Osteocyte (in vitro differentiated cells): ENCODE measurements at regions not wholly inside any gene's neighbourhood (a gene's known extent, or its start where the extent isn't known, plus 50 kb on each side); places are given as distances from the start of the nearest gene placed in this dataset.

Source experiments
- DNase-seq: peaks from one replicate; pipeline ENCODE4 v3.0.0; 2021; ENCODE audit warnings: mixed read lengths; ENCODE audit not compliant: unreplicated experiment; ENCODE audit errors: extremely low spot score
- H3K27ac Mint-ChIP-seq: one replicate; pipeline ENCODE4 v1.8.0; 2021; ENCODE audit warnings: mild to moderate bottlenecking, mixed read lengths; ENCODE audit not compliant: unreplicated experiment
- H3K27me3 Mint-ChIP-seq: one replicate; pipeline ENCODE4 v1.8.0; 2021; ENCODE audit warnings: mixed read lengths; ENCODE audit not compliant: unreplicated experiment
- H3K36me3 Mint-ChIP-seq: one replicate; pipeline ENCODE4 v1.8.0; 2021; ENCODE audit warnings: mixed read lengths; ENCODE audit not compliant: unreplicated experiment
- H3K4me1 Mint-ChIP-seq: one replicate; pipeline ENCODE4 v1.8.0; 2021; ENCODE audit warnings: mixed read lengths; ENCODE audit not compliant: unreplicated experiment
- H3K4me3 Mint-ChIP-seq: one replicate; pipeline ENCODE4 v1.8.0; 2021; ENCODE audit warnings: mild to moderate bottlenecking, moderate library complexity, mixed read lengths; ENCODE audit not compliant: unreplicated experiment
- H3K9me3 Mint-ChIP-seq: one replicate; pipeline ENCODE4 v1.8.0; 2021; ENCODE audit warnings: mixed read lengths; ENCODE audit not compliant: unreplicated experiment
- CTCF ChIP-seq: fragments of 200-600 bp; sonication (generic); IDR thresholded peaks from 2 replicates; pipeline ENCODE4 v1.5.0; 2021; ENCODE audit warnings: antibody characterized with exemption, mild to moderate bottlenecking, moderate library complexity

GRCh38 chr20:58010186-58010585, 218.3 kb downstream of the ANKRD60 start:
- H3K27me3 Mint-ChIP-seq = peaks cover 19% of the 10 kb centered on the region

GRCh38 chr20:58008866-58009265, 219.6 kb downstream of the ANKRD60 start:
- no peak for DNase-seq

More at GRCh38 chr20:58010186-58010585, 218.3 kb downstream of the ANKRD60 start:
- H3K36me3 Mint-ChIP-seq = no peaks in the 10 kb centered on the region
- no peak overlapping the region for H3K4me3 Mint-ChIP-seq
- no peak overlapping the region for H3K27ac Mint-ChIP-seq
- H3K9me3 Mint-ChIP-seq = no peaks in the 10 kb centered on the region
- H3K4me1 Mint-ChIP-seq = no peaks in the 10 kb centered on the region
- no peak for TF ChIP-seq CTCF
- DNase-seq = peak; percentile 69

GRCh38 chr20:58008413-58008812, 220.0 kb downstream of the ANKRD60 start:
- TF ChIP-seq CTCF = no peak
- Mint-ChIP-seq H3K36me3 (no peaks in the 10 kb centered on the region), H3K27me3 (peaks cover 25% of the 10 kb centered on the region), H3K27ac (no peak overlapping the region), H3K4me3 (no peak overlapping the region), H3K9me3 (no peaks in the 10 kb centered on the region), H3K4me1 (no peaks in the 10 kb centered on the region)
- no peak for DNase-seq

More at GRCh38 chr20:58008866-58009265, 219.6 kb downstream of the ANKRD60 start:
- Mint-ChIP-seq H3K27me3 (peaks cover 25% of the 10 kb centered on the region), H3K27ac (no peak overlapping the region), H3K36me3 (no peaks in the 10 kb centered on the region), H3K9me3 (no peaks in the 10 kb centered on the region), H3K4me1 (no peaks in the 10 kb centered on the region), H3K4me3 (no peak overlapping the region)
- TF ChIP-seq CTCF = no peak

GRCh38 chr20:58007947-58008346, 220.5 kb downstream of the ANKRD60 start:
- no peak for TF ChIP-seq CTCF
- Mint-ChIP-seq H3K4me3 (no peak overlapping the region), H3K4me1 (no peaks in the 10 kb centered on the region), H3K27ac (no peak overlapping the region), H3K36me3 (no peaks in the 10 kb centered on the region), H3K27me3 (peaks cover 20% of the 10 kb centered on the region), H3K9me3 (no peaks in the 10 kb centered on the region)
- no peak for DNase-seq

- no peak overlapping the region for H3K27ac Mint-ChIP-seq
- no peak for DNase-seq
- H3K4me3 Mint-ChIP-seq = no peak overlapping the region
- H3K9me3 Mint-ChIP-seq = no peaks in the 10 kb centered on the region
- H3K27me3 Mint-ChIP-seq = peaks cover 20% of the 10 kb centered on the region
- no peaks in the 10 kb centered on the region for H3K4me1 Mint-ChIP-seq
- no peak for TF ChIP-seq CTCF
- H3K36me3 Mint-ChIP-seq = no peaks in the 10 kb centered on the region
These were observed 221.8 kb downstream of the ANKRD60 start for GRCh38 chr20:58006346-58007316.
